Stimulated activated naive B cell treated with anti-CD40 and anti-IgM and Interleukin-4, amounts not matched to agents 10 μg/mL and 1 μg/mL and 100 μg/mL, for 72 hours (primary cell): ENCODE measurements at regions not wholly inside any gene's neighbourhood (a gene's known extent, or its start where the extent isn't known, plus 50 kb on each side); places are given as distances from the start of the nearest gene placed in this dataset.

Source experiments
- ATAC-seq, 2 donors: fragments of 150-1000 bp; cut with Tn5 transposase; replicated peaks; 2 replicates each; pipeline ENCODE4 v1.10.0; 2021; ENCODE audit warnings: moderate library complexity in 1 of 2
- DNase-seq: peaks from one replicate; pipeline ENCODE4 v3.0.0; 2021
- H3K27ac Mint-ChIP-seq: one replicate; pipeline ENCODE4 v1.8.0; 2022; ENCODE audit warnings: mild to moderate bottlenecking, mixed read lengths
- H3K27me3 Mint-ChIP-seq, 2 donors: one replicate each; pipeline ENCODE4 v1.8.0; 2022; ENCODE audit warnings: mixed read lengths in 2 of 2
- H3K36me3 Mint-ChIP-seq, 2 donors: one replicate each; pipeline ENCODE4 v1.8.0; 2022; ENCODE audit warnings: mixed read lengths in 2 of 2, mild to moderate bottlenecking in 1 of 2
- H3K4me1 Mint-ChIP-seq, 2 donors: one replicate each; pipeline ENCODE4 v1.8.0; 2022; ENCODE audit warnings: mixed read lengths in 2 of 2, mild to moderate bottlenecking in 1 of 2
- H3K4me3 Mint-ChIP-seq, 2 donors: one replicate each; pipeline ENCODE4 v1.8.0; 2022; ENCODE audit warnings: mild to moderate bottlenecking in 2 of 2, mixed read lengths in 2 of 2, moderate library complexity in 1 of 2
- H3K9me3 Mint-ChIP-seq, 2 donors: one replicate each; pipeline ENCODE4 v1.8.0; 2022; ENCODE audit warnings: mixed read lengths in 2 of 2, mild to moderate bottlenecking in 1 of 2

DNA sequence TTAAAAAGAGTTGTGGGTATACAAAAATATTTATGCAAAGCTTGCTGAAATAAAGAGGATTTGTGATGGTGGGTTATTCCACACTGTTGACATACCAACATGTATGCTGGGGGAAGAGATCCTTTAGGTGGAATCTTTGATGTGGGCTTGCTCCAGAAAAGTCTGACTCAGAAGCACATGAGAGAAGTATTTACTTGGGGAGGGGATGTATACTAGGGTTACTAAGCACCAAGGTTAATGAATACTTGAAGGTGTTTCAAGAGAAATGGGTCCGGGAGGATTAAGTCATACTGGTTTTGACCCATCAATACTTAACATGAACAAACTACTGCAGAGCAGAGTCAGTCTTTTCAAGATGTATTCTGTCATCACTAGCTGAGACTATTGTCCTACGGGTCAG, 316.4 kb upstream of the GRIN3A start:
- no peak for ATAC-seq
- no peak overlapping the region for H3K4me3 Mint-ChIP-seq

DNA sequence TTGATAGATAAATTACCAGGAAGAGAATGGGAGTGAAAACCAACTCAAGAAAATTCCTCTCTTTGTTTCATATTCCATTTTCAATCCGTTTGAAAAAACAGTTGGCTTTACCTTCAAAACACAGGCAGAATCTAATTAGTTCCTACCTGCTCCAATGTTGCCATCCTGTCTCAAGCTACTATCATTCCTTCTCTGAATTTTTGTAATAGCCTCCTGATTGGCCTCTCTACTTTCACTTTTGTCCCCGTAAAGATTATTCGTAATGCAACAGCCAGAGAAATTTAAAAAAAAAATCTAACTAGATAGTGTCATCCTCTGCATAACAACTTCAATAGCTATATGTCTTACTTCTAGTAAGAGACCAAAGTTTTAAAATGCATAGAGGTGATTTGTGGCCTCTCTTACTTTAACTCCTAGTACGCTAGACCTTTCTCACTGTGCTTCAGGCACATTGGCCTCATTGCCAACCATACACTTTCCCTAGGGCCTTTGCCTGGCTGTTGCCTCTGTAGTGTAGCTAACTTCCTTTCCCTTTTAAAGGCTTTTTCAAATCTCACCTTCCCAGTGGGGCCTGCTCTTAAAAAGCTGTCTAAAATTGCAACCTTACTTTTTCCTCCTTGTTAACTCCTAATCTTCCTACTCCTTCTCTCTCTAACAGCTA, 311.3 kb upstream of the GRIN3A start:
- H3K4me1 Mint-ChIP-seq: peaks cover 0 to 8% of the 10 kb centered on the region in 2 donors
- DNase-seq (no peak), ATAC-seq (peak; percentile 18 to 23)
- H3K9me3 Mint-ChIP-seq: peaks cover 1 to 3% of the 10 kb centered on the region in 2 donors
- H3K4me3 Mint-ChIP-seq: peak overlapping the region in 1 of 2 donors; percentile 43
- H3K27me3 Mint-ChIP-seq: no peaks in the 10 kb centered on the region
- H3K36me3 Mint-ChIP-seq: no peaks in the 10 kb centered on the region
- H3K27ac Mint-ChIP-seq: no peak overlapping the region

More for the DNA sequence above, 316.4 kb upstream of the GRIN3A start:
- Mint-ChIP-seq H3K27ac (no peak overlapping the region), H3K4me1 (peaks cover 0 to 5% of the 10 kb centered on the region in 2 donors), H3K27me3 (no peaks in the 10 kb centered on the region), H3K9me3 (no peaks in the 10 kb centered on the region), H3K36me3 (no peaks in the 10 kb centered on the region)
- DNase-seq: no peak

DNA sequence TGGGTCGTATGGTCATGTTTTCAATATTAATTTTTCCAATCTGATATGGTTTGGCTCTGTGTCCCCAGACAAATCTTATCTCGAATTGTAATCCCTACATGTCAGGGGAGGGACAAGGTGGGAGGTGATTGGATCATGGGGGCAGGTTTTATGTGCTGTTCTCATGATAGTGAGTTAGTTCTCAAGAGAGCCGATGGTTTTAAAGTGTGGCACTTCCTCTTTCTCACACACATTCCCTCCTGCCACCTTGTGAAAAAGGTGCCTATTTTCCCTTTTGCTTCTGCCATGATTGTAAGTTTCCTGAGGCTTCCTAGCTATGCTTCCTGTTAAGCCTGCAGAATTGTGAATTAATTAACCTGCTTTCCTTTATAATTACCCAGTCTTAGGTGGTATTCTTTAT, 309.1 kb upstream of the GRIN3A start:
- Mint-ChIP-seq H3K9me3 (peaks cover 1 to 3% of the 10 kb centered on the region in 2 donors), H3K36me3 (no peaks in the 10 kb centered on the region), H3K4me1 (peaks cover 0 to 8% of the 10 kb centered on the region in 2 donors), H3K27ac (no peak overlapping the region), H3K4me3 (no peak overlapping the region), H3K27me3 (no peaks in the 10 kb centered on the region)
- ATAC-seq: no peak
- DNase-seq: no peak

DNA sequence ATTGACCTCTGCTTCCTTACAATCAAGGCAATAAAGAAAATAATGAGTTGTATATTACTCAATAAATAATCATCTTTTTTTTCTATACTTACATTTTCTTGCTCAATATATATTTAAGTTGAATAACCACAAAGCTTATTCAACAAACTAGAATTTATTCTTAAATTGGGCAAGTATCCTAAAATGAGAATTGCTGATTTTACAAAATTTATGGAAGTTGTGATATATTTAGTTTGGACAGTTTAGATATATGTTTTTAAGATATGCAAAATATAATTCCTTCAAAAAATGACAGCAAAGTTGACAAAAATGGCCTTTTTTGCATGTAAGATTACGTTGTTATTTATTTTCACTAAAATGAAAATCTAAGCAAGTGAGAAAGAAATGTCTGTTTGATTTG, 305.7 kb upstream of the GRIN3A start:
- no peaks in the 10 kb centered on the region for H3K4me1 Mint-ChIP-seq
- no peak overlapping the region for H3K4me3 Mint-ChIP-seq
- DNase-seq (no peak), ATAC-seq (no peak)
- no peaks in the 10 kb centered on the region for H3K36me3 Mint-ChIP-seq
- no peak overlapping the region for H3K27ac Mint-ChIP-seq
- no peaks in the 10 kb centered on the region for H3K27me3 Mint-ChIP-seq
- H3K9me3 Mint-ChIP-seq: peaks cover 1 to 3% of the 10 kb centered on the region in 2 donors

DNA sequence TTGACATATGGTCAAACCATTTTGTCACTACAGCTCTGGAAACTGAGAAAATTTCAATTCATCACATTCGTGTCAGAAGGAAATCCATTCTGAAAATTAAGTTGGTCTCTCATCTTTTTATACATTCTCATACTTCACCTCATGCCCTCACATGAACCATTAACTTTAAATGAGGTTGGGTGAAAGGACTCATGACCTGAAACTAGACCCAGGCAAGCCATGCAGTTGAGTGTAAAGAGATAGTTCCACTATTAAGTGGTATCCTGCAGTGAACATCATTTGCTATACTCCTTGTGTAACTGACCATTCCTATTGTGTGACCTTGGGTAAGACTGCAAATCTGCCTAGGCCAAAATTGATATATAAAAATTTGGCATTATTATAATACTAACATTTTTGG, 299.6 kb upstream of the GRIN3A start:
- Mint-ChIP-seq H3K36me3 (no peaks in the 10 kb centered on the region), H3K4me1 (no peaks in the 10 kb centered on the region), H3K27me3 (no peaks in the 10 kb centered on the region), H3K9me3 (no peaks in the 10 kb centered on the region), H3K4me3 (no peak overlapping the region), H3K27ac (no peak overlapping the region)
- ATAC-seq (no peak), DNase-seq (no peak)

DNA sequence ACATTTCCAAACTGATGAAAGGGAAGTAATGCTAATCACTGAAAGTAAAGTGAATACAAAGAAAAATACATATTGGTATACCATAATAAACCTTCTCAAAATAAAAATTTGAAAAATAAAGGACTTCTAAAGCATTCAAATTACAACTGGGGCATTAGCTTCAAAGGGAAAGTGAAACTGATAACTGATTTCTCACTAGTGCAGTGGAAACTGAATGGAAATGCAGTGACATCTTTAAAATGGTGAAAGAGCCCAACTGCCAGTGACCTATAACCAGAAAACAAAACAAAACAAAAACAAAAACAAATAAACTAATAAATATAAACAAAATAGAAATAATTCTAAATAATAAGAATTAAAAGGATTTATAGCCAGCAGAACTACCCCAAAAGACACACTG, 297.5 kb upstream of the GRIN3A start:
- DNase-seq: no peak
- H3K27ac Mint-ChIP-seq: no peak overlapping the region
- no peak overlapping the region for H3K4me3 Mint-ChIP-seq
- no peak for ATAC-seq
- no peaks in the 10 kb centered on the region for H3K4me1 Mint-ChIP-seq
- H3K36me3 Mint-ChIP-seq: no peaks in the 10 kb centered on the region
- no peaks in the 10 kb centered on the region for H3K9me3 Mint-ChIP-seq
- no peaks in the 10 kb centered on the region for H3K27me3 Mint-ChIP-seq

DNA sequence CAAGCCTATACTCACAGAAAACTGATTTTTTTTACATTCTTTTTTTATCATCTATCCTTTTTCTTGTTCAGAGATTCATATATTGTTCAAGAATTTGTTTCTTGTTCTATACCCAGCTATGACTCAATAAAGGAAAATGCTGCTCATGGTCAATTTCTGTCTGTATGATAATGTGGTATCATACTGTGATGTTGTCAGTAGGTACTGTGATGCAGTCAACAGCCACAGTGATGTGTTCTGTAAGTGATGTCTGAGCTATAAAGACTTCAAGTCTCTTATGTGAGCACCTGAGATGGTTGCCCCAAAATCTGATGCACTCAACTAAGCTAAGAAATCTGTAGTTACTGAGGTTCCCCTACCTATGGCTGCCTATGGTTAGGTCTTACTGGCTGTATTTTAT, 294.2 kb upstream of the GRIN3A start:
- H3K27ac Mint-ChIP-seq: no peak overlapping the region
- ATAC-seq: no peak
- no peak for DNase-seq
- no peak overlapping the region for H3K4me3 Mint-ChIP-seq
- H3K4me1 Mint-ChIP-seq: no peaks in the 10 kb centered on the region
- H3K36me3 Mint-ChIP-seq: no peaks in the 10 kb centered on the region
- no peaks in the 10 kb centered on the region for H3K27me3 Mint-ChIP-seq
- no peaks in the 10 kb centered on the region for H3K9me3 Mint-ChIP-seq

DNA sequence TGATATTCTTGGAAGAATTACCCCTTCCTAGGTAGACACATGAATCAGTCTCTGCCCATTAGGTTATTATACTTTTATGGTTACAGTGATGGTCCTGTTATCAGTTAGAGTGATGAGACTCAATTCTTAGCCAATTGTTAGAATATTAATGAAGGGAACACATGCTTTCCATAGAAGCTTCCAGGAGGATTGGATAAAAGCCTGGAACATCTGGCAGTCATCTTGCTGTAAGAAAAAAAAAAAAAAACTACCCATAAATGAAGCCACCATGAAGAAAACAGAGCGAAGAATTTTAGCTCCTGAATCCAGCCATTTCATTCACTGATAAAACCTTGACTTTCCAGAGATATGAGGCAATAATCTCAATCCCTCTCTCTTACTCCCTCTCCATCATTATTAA, 262.5 kb upstream of the GRIN3A start:
- ATAC-seq (no peak), DNase-seq (no peak)
- no peaks in the 10 kb centered on the region for H3K27me3 Mint-ChIP-seq
- no peak overlapping the region for H3K4me3 Mint-ChIP-seq
- H3K4me1 Mint-ChIP-seq: no peaks in the 10 kb centered on the region
- H3K27ac Mint-ChIP-seq: no peak overlapping the region
- no peaks in the 10 kb centered on the region for H3K9me3 Mint-ChIP-seq
- H3K36me3 Mint-ChIP-seq: no peaks in the 10 kb centered on the region

DNA sequence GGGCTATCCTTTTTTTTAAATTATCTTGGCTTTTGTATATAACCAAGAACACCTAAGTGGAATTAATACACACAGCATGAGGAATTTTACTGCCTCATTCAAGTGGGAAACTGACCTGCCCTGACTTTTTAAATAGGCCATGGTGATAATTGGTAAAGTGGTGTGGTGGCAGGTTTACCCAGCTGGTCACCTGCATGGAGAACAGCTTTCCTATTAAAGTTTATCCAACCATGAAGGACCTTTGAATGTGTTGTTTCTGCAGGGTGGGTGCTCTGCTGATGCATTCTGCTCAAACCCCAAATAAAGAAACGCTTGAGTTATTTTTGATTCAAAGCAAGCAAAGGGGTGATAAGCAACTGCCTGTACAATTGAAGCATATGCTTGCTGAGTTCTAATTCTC, 261.0 kb upstream of the GRIN3A start:
- no peaks in the 10 kb centered on the region for H3K4me1 Mint-ChIP-seq
- no peak overlapping the region for H3K27ac Mint-ChIP-seq
- no peak for ATAC-seq
- no peak overlapping the region for H3K4me3 Mint-ChIP-seq
- DNase-seq: no peak
- H3K9me3 Mint-ChIP-seq: no peaks in the 10 kb centered on the region
- no peaks in the 10 kb centered on the region for H3K36me3 Mint-ChIP-seq
- no peaks in the 10 kb centered on the region for H3K27me3 Mint-ChIP-seq

DNA sequence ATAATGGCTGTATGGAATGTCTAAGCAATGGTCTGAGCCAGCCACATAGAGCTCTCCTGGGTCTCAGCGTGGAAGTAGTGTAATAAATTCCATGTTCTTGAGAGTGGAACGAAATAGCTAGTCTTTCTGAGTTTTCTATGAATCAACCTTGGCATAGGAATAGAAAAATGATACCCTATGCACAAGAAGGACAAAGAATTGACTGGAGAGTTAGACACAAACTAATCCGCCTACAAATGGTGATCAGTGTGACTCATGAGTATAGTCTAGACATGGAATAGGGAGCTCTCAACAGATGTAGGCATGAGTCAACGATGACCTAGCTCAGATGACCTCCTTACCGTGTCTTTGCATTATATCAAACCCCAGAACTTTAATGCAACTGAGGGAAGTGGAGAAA, 256.8 kb upstream of the GRIN3A start:
- Mint-ChIP-seq H3K36me3 (no peaks in the 10 kb centered on the region), H3K4me3 (no peak overlapping the region), H3K27me3 (no peaks in the 10 kb centered on the region), H3K27ac (no peak overlapping the region), H3K4me1 (no peaks in the 10 kb centered on the region), H3K9me3 (no peaks in the 10 kb centered on the region)
- no peak for DNase-seq
- no peak for ATAC-seq

DNA sequence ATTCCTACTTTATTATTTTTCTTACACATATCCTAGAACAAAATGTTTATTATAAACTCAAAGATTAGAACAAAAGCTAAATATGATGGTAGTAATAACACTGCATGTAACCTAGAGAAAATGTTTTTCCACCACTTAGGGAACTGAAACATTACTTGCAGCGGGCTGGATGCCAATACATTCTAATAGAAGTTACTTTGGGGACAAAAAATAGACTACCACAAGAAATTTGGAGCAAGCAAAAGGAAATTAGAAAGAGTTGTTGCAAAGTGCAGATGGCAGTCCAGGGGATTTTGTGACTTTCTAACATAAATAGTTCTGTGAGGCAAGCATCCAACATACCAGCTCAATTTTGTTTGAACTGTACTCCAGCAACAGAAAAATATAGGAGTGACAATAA, 255.3 kb upstream of the GRIN3A start:
- Mint-ChIP-seq H3K4me3 (no peak overlapping the region), H3K36me3 (no peaks in the 10 kb centered on the region), H3K27ac (no peak overlapping the region), H3K27me3 (no peaks in the 10 kb centered on the region), H3K4me1 (no peaks in the 10 kb centered on the region), H3K9me3 (no peaks in the 10 kb centered on the region)
- ATAC-seq (no peak), DNase-seq (no peak)

DNA sequence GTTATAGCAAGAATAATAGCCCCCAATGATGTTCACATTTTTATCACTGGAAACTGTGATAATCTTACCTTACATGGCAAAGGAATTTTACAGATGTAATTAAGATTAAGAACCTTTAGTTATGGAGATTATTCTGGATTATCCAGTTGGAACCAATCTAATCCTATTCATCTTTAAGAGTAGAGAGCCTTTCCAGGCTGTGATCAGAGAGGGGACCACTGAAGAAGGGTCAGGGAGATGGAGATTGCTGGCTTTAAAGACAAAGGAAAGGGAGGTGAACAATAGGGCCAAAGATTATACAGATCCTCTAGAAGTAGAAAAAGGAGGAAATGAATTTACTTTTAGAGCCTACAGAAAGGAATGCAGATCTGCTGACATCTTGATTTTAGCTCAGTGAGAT, 253.5 kb upstream of the GRIN3A start:
- DNase-seq (no peak), ATAC-seq (no peak)
- H3K36me3 Mint-ChIP-seq: no peaks in the 10 kb centered on the region
- no peaks in the 10 kb centered on the region for H3K9me3 Mint-ChIP-seq
- no peaks in the 10 kb centered on the region for H3K4me1 Mint-ChIP-seq
- no peaks in the 10 kb centered on the region for H3K27me3 Mint-ChIP-seq
- H3K4me3 Mint-ChIP-seq: no peak overlapping the region
- H3K27ac Mint-ChIP-seq: no peak overlapping the region

DNA sequence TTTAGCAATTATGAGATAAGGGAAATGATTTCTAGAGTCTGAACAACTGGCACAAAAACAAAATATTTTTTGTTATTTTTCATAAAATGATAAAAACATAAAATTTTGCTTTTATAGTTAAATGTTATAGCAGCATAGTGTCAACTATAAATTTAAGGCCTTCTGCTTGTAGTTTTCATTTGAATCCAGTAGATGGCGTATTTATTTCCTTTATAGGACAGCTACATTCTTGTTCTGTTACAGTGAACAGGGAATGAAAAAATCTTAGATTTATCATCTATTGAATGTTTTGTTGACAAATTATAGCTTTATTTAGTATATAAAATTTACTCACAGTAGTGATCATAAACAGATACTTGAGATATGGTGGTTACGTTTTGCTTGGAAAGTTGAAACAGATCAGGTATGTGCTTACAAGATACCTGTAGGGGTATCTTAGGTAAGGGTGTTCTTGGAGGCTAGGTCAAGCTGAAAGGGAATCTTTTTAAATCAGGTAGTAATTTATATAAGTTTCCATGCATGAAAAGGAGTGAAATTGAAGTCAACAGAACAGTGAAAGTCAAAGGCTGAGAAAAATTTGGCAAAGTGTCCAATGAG, 239.3 kb upstream of the GRIN3A start:
- H3K4me3 Mint-ChIP-seq: no peak overlapping the region
- H3K27me3 Mint-ChIP-seq: no peaks in the 10 kb centered on the region
- H3K27ac Mint-ChIP-seq: no peak overlapping the region
- H3K4me1 Mint-ChIP-seq: no peaks in the 10 kb centered on the region
- DNase-seq (no peak), ATAC-seq (peak in 1 of 2 donors; percentile 45)
- H3K9me3 Mint-ChIP-seq: no peaks in the 10 kb centered on the region
- no peaks in the 10 kb centered on the region for H3K36me3 Mint-ChIP-seq

DNA sequence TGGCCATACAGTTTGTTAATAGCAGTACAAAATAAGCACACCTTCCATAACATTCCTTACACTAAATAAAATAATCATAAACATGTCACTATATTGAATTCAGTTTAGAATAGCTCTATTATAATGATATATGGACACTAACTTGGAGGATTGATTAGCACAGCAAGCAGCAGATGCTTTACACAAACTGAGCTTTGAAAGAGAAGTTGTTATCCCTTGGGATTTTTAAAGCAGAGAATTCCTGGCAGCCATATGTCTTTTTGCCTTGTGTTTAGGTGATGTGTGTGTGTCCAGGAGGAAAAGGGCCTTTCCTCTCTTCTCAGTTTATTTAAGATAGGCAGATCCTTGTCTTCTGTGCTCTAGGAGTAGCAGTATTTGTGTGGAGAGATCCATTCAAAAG, 232.2 kb upstream of the GRIN3A start:
- Mint-ChIP-seq H3K36me3 (no peaks in the 10 kb centered on the region), H3K4me3 (no peak overlapping the region), H3K9me3 (no peaks in the 10 kb centered on the region), H3K27me3 (no peaks in the 10 kb centered on the region), H3K4me1 (no peaks in the 10 kb centered on the region), H3K27ac (no peak overlapping the region)
- ATAC-seq: no peak
- no peak for DNase-seq

DNA sequence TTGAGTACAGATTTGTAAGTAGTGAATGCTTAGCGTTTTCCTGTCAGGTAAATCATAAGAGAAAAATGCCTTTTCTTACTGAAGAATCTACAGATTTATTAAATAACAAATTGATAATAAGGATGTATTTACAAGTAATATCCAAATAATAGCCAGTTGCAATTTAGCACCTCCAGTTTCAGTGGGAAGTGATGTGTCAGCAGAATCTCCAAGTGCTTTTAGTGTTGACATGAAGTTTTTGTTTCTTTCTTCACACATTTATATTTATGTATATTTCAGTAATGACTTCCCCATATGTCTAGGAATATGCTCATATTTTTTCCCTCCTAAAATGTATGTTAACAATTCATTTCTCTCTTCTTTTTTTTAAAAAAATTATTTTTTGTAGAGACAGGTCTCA, 229.9 kb upstream of the GRIN3A start:
- Mint-ChIP-seq H3K4me1 (no peaks in the 10 kb centered on the region), H3K27ac (no peak overlapping the region), H3K9me3 (no peaks in the 10 kb centered on the region), H3K27me3 (no peaks in the 10 kb centered on the region), H3K4me3 (no peak overlapping the region), H3K36me3 (no peaks in the 10 kb centered on the region)
- no peak for ATAC-seq
- no peak for DNase-seq

DNA sequence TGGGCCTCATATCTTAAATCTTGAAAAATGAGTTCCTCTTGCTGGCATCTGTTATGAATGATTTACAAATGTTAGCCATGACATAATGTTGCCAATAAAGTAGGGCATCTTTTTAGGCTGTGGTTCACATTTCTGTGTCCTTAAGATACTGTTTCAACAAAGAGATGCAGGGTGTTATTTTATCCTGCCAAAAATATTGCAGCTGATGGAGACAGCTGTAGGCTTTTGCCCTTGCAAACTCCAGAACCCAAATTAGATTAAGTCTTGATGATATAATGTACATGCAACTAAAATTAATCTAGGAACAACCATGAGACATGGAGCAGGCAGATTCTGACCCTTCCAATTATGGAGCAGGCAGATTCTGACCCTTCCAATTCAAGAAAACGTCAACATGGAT, 228.2 kb upstream of the GRIN3A start:
- ATAC-seq: no peak
- H3K9me3 Mint-ChIP-seq: no peaks in the 10 kb centered on the region
- no peaks in the 10 kb centered on the region for H3K4me1 Mint-ChIP-seq

More for the DNA sequence above, 228.2 kb upstream of the GRIN3A start:
- no peaks in the 10 kb centered on the region for H3K36me3 Mint-ChIP-seq
- H3K27ac Mint-ChIP-seq: no peak overlapping the region
- no peak for DNase-seq
- no peak overlapping the region for H3K4me3 Mint-ChIP-seq
- no peaks in the 10 kb centered on the region for H3K27me3 Mint-ChIP-seq
